Bronchial epithelial cell (primary cell): ENCODE measurements at regions not wholly inside any gene's neighbourhood (a gene's known extent, or its start where the extent isn't known, plus 50 kb on each side); places are given as distances from the start of the nearest gene placed in this dataset.

ENCODE experiments used
- DNase-seq: peaks from one replicate; pipeline ENCODE4 v3.0.0-alpha.2; 2010; ENCODE audit warnings: low read depth
- FAIRE-seq: peaks from 2 replicates; lab custom pipeline; 2011; peaks lifted over from hg19 to GRCh38; lab: Jason Lieb, UNC
- H3K27me3 ChIP-seq: 2 replicates; pipeline ENCODE4 v1.5.1; 2011; ENCODE audit warnings: low read length; ENCODE audit not compliant: control insufficient read depth, insufficient read depth
- H3K36me3 ChIP-seq: 2 replicates; pipeline ENCODE4 v1.5.1; 2011; ENCODE audit warnings: low read length; ENCODE audit not compliant: control insufficient read depth, insufficient read depth
- H3K4me3 ChIP-seq: 2 replicates; pipeline ENCODE4 v1.5.1; 2011; ENCODE audit warnings: mild to moderate bottlenecking, low read depth, low read length, control low read depth
- CTCF ChIP-seq: IDR thresholded peaks from 2 replicates; pipeline ENCODE4 v1.5.1; 2011; ENCODE audit warnings: mild to moderate bottlenecking, moderate library complexity, low read length, control low read depth, inconsistent platforms; ENCODE audit not compliant: insufficient read depth, severe bottlenecking

- FAIRE-seq (no peak), DNase-seq (peak; percentile 10)
- H3K27me3 ChIP-seq, result no peaks in the 10 kb centered on the region
- H3K4me3 ChIP-seq, result no peak overlapping the region
- H3K36me3 ChIP-seq, result no peaks in the 10 kb centered on the region
- TF ChIP-seq CTCF, result no peak
Observed at GRCh38 chr3:76405196-76405595, 619.8 kb upstream of the ZNF717 start.

GRCh38 chr3:76410762-76411281, 625.5 kb upstream of the ZNF717 start:
- no peak for FAIRE-seq
- H3K4me3 ChIP-seq, result no peak overlapping the region
- no peaks in the 10 kb centered on the region for H3K27me3 ChIP-seq
- no peak for TF ChIP-seq CTCF
- no peak for DNase-seq
- H3K36me3 ChIP-seq, result no peaks in the 10 kb centered on the region

- Histone ChIP-seq H3K36me3 (no peaks in the 10 kb centered on the region), H3K27me3 (no peaks in the 10 kb centered on the region), H3K4me3 (no peak overlapping the region)
- no peak for DNase-seq
- TF ChIP-seq CTCF, result no peak
- FAIRE-seq, result no peak
Observed at GRCh38 chr3:76415384-76415783, 624.5 kb upstream of the ROBO2 start.

GRCh38 chr3:76429581-76430177, 610.2 kb upstream of the ROBO2 start:
- no peaks in the 10 kb centered on the region for H3K27me3 ChIP-seq
- H3K36me3 ChIP-seq, result no peaks in the 10 kb centered on the region
- no peak for TF ChIP-seq CTCF
- no peak for FAIRE-seq
- no peak for DNase-seq
- no peak overlapping the region for H3K4me3 ChIP-seq

GRCh38 chr3:76432396-76432795, 607.5 kb upstream of the ROBO2 start:
- DNase-seq (no peak), FAIRE-seq (no peak)
- TF ChIP-seq CTCF, result no peak
- Histone ChIP-seq H3K27me3 (no peaks in the 10 kb centered on the region), H3K36me3 (no peaks in the 10 kb centered on the region), H3K4me3 (no peak overlapping the region)

- TF ChIP-seq CTCF, result no peak
- no peak for FAIRE-seq
- Histone ChIP-seq H3K27me3 (no peaks in the 10 kb centered on the region), H3K4me3 (no peak overlapping the region), H3K36me3 (no peaks in the 10 kb centered on the region)
- DNase-seq, result peak; percentile 5
Observed at GRCh38 chr3:76436894-76437293, 603.0 kb upstream of the ROBO2 start.
